Smooth muscle cell (in vitro differentiated cells): ENCODE measurements at regions not wholly inside any gene's neighbourhood (a gene's known extent, or its start where the extent isn't known, plus 50 kb on each side); places are given as distances from the start of the nearest gene placed in this dataset.
A peak's percentile ranks its signal among the peaks of the same experiment; 100 is the strongest.

Source experiments
- DNase-seq: peaks from one replicate; lab custom pipeline; 2025; ENCODE audit not compliant: unreplicated experiment; lab: John Stamatoyannopoulos, UW
- H2AFZ ChIP-seq: fragments of 200-600 bp; sonication (generic); 2 replicates; pipeline ENCODE4 v1.6.0; 2016; ENCODE audit warnings: antibody characterized with exemption, low read depth, mild to moderate bottlenecking
- H3F3A ChIP-seq: fragments of 200-600 bp; sonication (generic); 2 replicates; pipeline ENCODE4 v1.6.0; 2017; ENCODE audit warnings: antibody characterized with exemption, low read depth
- H3K27ac ChIP-seq: fragments of 200-600 bp; sonication (generic); 2 replicates; pipeline ENCODE4 v1.5.1; 2016; ENCODE audit warnings: low read depth, mild to moderate bottlenecking
- H3K27me3 ChIP-seq: fragments of 200-600 bp; sonication (generic); 2 replicates; pipeline ENCODE4 v1.6.1; 2016; ENCODE audit warnings: low read depth, mild to moderate bottlenecking
- H3K36me3 ChIP-seq: fragments of 200-600 bp; sonication (generic); 2 replicates; pipeline ENCODE4 v1.5.1; 2016; ENCODE audit warnings: low read depth
- H3K4me1 ChIP-seq: fragments of 200-600 bp; sonication (generic); 2 replicates; pipeline ENCODE4 v1.5.1; 2016; ENCODE audit warnings: low read depth
- H3K4me2 ChIP-seq: fragments of 200-600 bp; sonication (generic); 2 replicates; pipeline ENCODE4 v1.6.0; 2016; ENCODE audit warnings: mild to moderate bottlenecking
- H3K4me3 ChIP-seq: fragments of 200-600 bp; sonication (generic); 2 replicates; pipeline ENCODE4 v1.5.1; 2016; ENCODE audit warnings: mild to moderate bottlenecking
- H3K79me2 ChIP-seq: fragments of 200-600 bp; sonication (generic); 2 replicates; pipeline ENCODE4 v1.6.0; 2016; ENCODE audit warnings: low read depth, mild to moderate bottlenecking
- H3K9ac ChIP-seq: fragments of 200-600 bp; sonication (generic); 2 replicates; pipeline ENCODE4 v1.6.0; 2016; ENCODE audit warnings: low read depth
- H3K9me3 ChIP-seq: fragments of 200-600 bp; sonication (generic); replicated peaks from 2 replicates; pipeline ENCODE4 v1.5.1; 2016; ENCODE audit warnings: low read depth
- H4K20me1 ChIP-seq: fragments of 200-600 bp; sonication (generic); 2 replicates; pipeline ENCODE4 v1.6.0; 2016; ENCODE audit warnings: low read depth
- CTCF ChIP-seq: fragments of 200-600 bp; sonication (generic); IDR thresholded peaks from 2 replicates; pipeline ENCODE4 v1.5.1; 2017; ENCODE audit warnings: borderline replicate concordance, mild to moderate bottlenecking, antibody characterized with exemption; ENCODE audit not compliant: insufficient read depth, poor library complexity, severe bottlenecking
- WGBS: methylation state at CpG from one replicate; pipeline ENCODE4 v1.1.7; 2016; ENCODE audit warnings: low lambda C conversion rate; 5-methylcytosine and 5-hydroxymethylcytosine counted together

GRCh38 chrX:96311366-96311765 lies 373.3 kb upstream of the DIAPH2 start:
- TF ChIP-seq CTCF = no peak
- no peak overlapping the region for H3K27ac ChIP-seq
- H3K27me3 ChIP-seq = no peaks in the 10 kb centered on the region
- H3K4me1 ChIP-seq = no peaks in the 10 kb centered on the region
- H3K79me2 ChIP-seq = no peaks in the 10 kb centered on the region
- H3F3A ChIP-seq = no peaks in the 10 kb centered on the region
- no peaks in the 10 kb centered on the region for H3K36me3 ChIP-seq
- H3K9me3 ChIP-seq = no peaks in the 10 kb centered on the region
- H4K20me1 ChIP-seq = no peaks in the 10 kb centered on the region
- H3K4me2 ChIP-seq = no peak overlapping the region
- H3K4me3 ChIP-seq = no peak overlapping the region
- 61% methylated on average over 1 of the region's 1 CpG for WGBS
- DNase-seq = no peak
- no peak overlapping the region for H3K9ac ChIP-seq
- no peak overlapping the region for H2AFZ ChIP-seq

GRCh38 chrX:96314985-96315384 lies 369.7 kb upstream of the DIAPH2 start:
- Histone ChIP-seq H3K9ac (no peak overlapping the region), H3K9me3 (no peaks in the 10 kb centered on the region), H3K36me3 (no peaks in the 10 kb centered on the region), H3K4me3 (no peak overlapping the region), H4K20me1 (no peaks in the 10 kb centered on the region), H3K27me3 (no peaks in the 10 kb centered on the region), H3K4me2 (no peak overlapping the region), H3K27ac (no peak overlapping the region), H3K79me2 (no peaks in the 10 kb centered on the region), H2AFZ (no peak overlapping the region), H3F3A (no peaks in the 10 kb centered on the region), H3K4me1 (no peaks in the 10 kb centered on the region)
- no peak for DNase-seq
- WGBS = 75% methylated on average over 2 of the region's 2 CpGs
- no peak for TF ChIP-seq CTCF

GRCh38 chrX:96361844-96362243 lies 322.8 kb upstream of the DIAPH2 start:
- Histone ChIP-seq H3K36me3 (no peaks in the 10 kb centered on the region), H3K9ac (no peak overlapping the region), H3K4me1 (no peaks in the 10 kb centered on the region), H4K20me1 (no peaks in the 10 kb centered on the region), H3K27me3 (no peaks in the 10 kb centered on the region), H3K9me3 (no peaks in the 10 kb centered on the region), H3F3A (no peaks in the 10 kb centered on the region), H3K79me2 (no peaks in the 10 kb centered on the region), H2AFZ (no peak overlapping the region), H3K27ac (no peak overlapping the region), H3K4me2 (no peak overlapping the region), H3K4me3 (no peak overlapping the region)
- WGBS = 87% methylated on average over 3 of the region's 3 CpGs
- no peak for DNase-seq
- TF ChIP-seq CTCF = no peak

- peak overlapping the region; percentile 35 for H3K4me3 ChIP-seq
- H3F3A ChIP-seq = no peaks in the 10 kb centered on the region
- TF ChIP-seq CTCF = peak; percentile 77
- H3K9me3 ChIP-seq = no peaks in the 10 kb centered on the region
- no peak overlapping the region for H3K27ac ChIP-seq
- H3K79me2 ChIP-seq = no peaks in the 10 kb centered on the region
- no peaks in the 10 kb centered on the region for H3K27me3 ChIP-seq
- peak overlapping the region; percentile 69 for H2AFZ ChIP-seq
- WGBS = 34% methylated on average over 7 of the region's 7 CpGs
- no peaks in the 10 kb centered on the region for H3K36me3 ChIP-seq
- H4K20me1 ChIP-seq = no peaks in the 10 kb centered on the region
- DNase-seq = no peak
- H3K4me1 ChIP-seq = no peaks in the 10 kb centered on the region
- H3K9ac ChIP-seq = no peak overlapping the region
- H3K4me2 ChIP-seq = peak overlapping the region; percentile 81
Observed at GRCh38 chrX:96372313-96373046, 312.2 kb upstream of the DIAPH2 start.
